Fibroblast of lung (primary cell): ENCODE measurements at regions not wholly inside any gene's neighbourhood (a gene's known extent, or its start where the extent isn't known, plus 50 kb on each side); places are given as distances from the start of the nearest gene placed in this dataset.

Experiments used
- EZH2 ChIP-seq: IDR thresholded peaks from 2 replicates; pipeline ENCODE4 v1.5.1; 2012; ENCODE audit warnings: low read length, control low read depth, mild to moderate bottlenecking; ENCODE audit errors: missing control alignments
- TF ChIP-seq, protein P1 (sequence below), 2 donors: IDR thresholded peaks in 1 of 2; conservative IDR thresholded peaks in 1 of 2; 1 replicate in 1 of 2; 2 replicates in 1 of 2; pipeline ENCODE4 v1.5.1; 2011 to 2012; ENCODE audit warnings: low read length in 2 of 2, control low read depth in 1 of 2, inconsistent platforms in 1 of 2, low read depth in 1 of 2, mild to moderate bottlenecking in 1 of 2

DNA sequence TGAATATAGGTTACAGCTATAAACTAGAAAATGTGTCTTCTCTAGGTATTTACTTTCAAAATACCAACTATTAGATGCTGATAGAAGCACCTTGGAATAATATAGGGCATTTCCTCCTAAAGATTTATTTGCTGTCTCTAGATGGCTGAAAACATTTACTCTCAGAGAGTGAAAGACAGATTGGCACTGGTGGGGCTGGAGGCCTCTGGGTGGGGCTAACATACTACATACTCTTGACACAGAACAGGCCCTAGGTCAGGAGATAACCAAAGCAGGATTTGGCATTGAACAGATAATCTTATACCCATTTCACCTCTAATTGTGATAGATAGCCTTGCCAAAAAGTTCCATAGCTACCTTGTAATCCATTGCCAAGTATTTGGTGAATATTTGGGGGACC, 253.3 kb upstream of the TBC1D5 start:
- TF ChIP-seq, protein P1, sequence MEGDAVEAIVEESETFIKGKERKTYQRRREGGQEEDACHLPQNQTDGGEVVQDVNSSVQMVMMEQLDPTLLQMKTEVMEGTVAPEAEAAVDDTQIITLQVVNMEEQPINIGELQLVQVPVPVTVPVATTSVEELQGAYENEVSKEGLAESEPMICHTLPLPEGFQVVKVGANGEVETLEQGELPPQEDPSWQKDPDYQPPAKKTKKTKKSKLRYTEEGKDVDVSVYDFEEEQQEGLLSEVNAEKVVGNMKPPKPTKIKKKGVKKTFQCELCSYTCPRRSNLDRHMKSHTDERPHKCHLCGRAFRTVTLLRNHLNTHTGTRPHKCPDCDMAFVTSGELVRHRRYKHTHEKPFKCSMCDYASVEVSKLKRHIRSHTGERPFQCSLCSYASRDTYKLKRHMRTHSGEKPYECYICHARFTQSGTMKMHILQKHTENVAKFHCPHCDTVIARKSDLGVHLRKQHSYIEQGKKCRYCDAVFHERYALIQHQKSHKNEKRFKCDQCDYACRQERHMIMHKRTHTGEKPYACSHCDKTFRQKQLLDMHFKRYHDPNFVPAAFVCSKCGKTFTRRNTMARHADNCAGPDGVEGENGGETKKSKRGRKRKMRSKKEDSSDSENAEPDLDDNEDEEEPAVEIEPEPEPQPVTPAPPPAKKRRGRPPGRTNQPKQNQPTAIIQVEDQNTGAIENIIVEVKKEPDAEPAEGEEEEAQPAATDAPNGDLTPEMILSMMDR (conservative IDR thresholded peaks at IDR 0.05 in 1 of 2, IDR thresholded peaks at IDR 0.05 in 1 of 2; ENCODE audit: low read depth in 1 of 2, low read length in 2 of 2): no peak
- TF ChIP-seq EZH2: no peak
